HG03025 (cell line): ENCODE measurements at regions not wholly inside any gene's neighbourhood (a gene's known extent, or its start where the extent isn't known, plus 50 kb on each side); places are given as distances from the start of the nearest gene placed in this dataset.

Experiments used
- ATAC-seq: cut with Tn5 transposase; IDR thresholded peaks from one replicate; pipeline ENCODE4 v1.9.1; 2021; ENCODE audit warnings: mild to moderate bottlenecking, moderate library complexity; ENCODE audit not compliant: unreplicated experiment, low FRiP score

DNA sequence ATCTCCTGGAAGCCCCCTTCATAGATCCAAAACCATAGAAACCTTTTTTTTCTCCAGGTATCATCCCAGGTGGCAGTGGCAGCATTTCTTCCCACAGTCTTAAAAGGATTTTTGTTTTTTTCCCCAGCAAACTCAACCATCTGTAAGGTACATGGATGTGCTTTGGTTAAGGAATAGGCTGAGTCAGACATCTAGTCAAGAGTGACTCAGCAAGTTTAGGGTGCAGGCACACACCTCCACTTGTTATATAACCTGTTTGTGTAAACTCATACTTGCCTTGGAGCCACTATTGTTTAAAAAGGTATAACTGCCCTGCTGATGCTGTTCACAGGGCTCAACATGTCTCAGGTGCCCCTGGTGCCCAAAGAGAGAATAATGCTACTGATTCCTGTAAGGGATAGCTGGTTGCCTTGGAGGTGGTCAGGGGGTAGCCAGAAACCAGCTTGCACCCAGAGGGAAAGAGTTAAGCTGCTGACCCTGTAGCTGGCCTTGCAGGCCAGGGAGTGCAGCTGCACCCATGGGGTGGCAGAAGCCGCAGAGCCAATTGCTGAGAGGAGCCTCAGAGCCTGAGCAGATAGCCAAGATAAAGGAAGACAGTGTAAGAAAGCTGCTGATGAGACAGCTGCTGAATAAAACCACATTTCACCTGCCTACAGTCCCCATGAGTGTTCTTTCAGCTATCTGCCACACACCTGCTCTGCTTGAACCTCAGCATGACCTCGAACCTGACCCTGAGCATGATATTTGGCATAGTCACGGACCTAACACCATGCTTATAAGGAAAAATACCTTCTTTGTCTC is 1726.1 kb upstream of the RAG2 start:
- ATAC-seq: no peak

- no peak for ATAC-seq
Observed at GRCh38 chr11:38315151-38315550, 1717.1 kb upstream of the RAG2 start.

DNA sequence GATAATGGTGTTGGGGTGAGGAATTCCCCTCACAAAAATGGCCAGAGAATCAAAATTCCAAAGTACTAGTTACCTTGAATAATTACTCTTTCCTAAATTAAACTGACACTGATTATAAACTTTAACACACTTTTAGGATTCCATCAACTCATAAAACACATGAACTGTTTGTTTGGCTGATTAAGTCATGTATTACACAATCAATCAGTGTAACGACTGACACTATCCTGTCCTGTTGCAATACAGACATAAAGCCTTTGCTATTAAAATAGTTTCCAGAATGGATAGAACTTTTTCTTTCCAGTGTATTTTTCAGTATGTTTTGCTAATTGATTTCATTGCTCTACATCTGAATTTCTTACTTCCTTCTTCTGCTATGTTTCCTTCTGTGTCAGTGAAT is 1709.4 kb upstream of the RAG2 start:
- ATAC-seq: no peak

- ATAC-seq: no peak
Observed at GRCh38 chr11:38305682-38306081, 1707.6 kb upstream of the RAG2 start.

DNA sequence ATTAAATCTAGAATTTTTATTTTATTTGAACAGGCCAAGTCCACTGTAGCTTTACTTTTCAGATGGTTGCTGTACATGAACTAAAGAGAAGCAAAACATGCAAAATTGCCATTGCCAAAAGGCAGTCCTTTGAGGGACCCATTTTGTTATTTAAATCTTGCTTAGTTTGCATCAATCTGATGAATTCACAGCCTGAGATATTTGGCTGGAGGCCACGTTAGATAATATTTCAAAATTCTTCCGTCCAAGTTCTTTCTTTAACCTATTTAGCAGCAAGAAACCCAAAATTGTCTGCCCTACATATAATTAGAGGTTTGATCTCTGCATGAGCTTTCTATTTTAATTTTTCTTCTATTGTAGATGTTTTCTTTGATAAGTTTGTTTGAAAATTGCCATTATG is 1706.9 kb upstream of the RAG2 start:
- ATAC-seq: no peak

DNA sequence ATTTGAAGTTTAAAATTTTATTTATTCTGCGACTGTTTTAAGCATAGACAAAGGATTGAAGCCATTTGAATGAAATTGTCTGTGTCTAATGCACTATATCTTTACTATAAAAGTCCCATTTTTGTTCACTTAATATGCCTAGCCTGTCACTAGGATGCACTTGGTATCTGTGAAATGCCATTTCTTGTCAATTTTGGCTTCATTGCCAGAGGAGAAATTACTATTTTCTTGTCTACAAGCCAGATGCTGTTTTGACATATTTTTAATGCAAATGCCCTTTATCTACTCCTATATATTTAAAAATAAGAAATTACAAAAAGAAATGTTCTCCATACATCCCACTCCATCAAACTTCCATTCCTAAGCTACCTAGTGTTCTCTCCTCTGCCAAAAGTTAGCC is 1704.5 kb upstream of the RAG2 start:
- ATAC-seq: no peak

DNA sequence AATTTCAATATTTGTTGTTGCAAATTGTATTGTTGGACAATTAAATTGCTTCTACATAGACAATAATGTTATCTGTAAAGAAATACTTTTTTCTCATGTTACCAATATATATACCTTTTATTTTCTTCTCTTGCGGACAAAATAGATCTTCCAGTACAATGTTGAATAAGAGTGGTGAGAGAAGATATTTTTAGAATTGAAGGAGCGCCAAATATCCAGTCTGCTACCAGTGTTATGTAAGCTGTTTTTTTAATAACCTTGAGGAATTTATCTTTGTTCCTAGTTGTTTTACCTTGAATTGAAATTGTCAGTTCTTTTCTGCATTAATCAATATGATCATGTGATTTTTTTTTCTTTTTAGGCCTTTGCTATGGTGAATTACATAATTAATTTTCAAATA is 1702.5 kb upstream of the RAG2 start:
- no peak for ATAC-seq

- ATAC-seq: no peak
Observed at GRCh38 chr11:38296211-38296776, 1698.3 kb upstream of the RAG2 start.

DNA sequence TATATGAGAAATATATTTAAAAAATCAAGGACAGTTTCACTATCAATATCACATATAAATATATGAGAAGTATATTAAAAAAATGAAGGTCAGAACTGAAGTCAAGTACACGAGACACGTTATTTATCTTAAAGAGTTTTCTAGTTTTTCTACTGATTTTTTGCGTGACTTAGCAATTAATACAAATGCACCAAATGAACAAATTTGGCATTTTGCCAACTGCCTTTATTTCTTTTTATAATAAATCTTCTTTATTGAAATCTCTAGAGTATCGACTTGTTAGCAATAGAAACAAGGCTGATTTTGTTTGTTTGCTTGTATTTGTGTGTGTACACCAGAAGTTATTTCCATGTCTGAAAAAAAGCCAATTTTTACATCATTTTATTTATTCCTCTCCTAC is 1684.7 kb upstream of the RAG2 start:
- ATAC-seq: no peak

DNA sequence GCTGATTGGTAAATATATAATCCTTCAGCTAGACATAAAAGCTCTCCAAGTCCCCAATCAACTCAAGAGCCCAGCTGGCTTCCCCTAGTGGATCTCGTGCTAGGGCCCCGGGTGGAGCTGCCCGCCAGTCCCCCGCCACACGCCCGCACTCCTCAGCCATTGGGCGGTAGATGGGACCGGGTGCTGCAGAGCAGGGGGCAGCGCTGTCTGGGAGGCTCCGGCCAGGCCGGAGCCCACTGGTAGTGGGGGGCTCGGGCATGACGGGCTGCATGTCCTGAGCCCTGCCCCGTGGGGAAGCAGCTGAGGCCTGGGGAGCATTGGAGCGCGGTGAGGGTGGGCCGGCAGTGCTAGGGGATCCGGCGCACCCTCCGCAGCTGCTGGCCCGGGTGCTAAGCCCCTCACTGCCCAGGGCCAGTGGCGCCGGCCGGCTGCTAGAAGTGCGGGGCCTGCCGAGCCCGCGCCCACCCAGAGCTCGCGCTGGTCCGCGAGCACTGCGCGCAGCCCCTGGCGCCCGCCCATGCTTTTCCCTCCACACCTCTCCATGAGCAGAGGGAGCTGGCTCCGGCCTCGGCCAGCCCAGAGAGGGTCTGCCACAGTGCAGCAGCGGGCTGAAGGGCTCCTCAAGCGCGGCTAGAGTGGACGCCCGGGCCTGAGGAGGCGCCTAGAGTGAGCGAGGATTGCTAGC is 1680.6 kb upstream of the RAG2 start:
- no peak for ATAC-seq

- ATAC-seq: no peak
Observed at GRCh38 chr11:38274031-38274430, 1676.0 kb upstream of the RAG2 start.

DNA sequence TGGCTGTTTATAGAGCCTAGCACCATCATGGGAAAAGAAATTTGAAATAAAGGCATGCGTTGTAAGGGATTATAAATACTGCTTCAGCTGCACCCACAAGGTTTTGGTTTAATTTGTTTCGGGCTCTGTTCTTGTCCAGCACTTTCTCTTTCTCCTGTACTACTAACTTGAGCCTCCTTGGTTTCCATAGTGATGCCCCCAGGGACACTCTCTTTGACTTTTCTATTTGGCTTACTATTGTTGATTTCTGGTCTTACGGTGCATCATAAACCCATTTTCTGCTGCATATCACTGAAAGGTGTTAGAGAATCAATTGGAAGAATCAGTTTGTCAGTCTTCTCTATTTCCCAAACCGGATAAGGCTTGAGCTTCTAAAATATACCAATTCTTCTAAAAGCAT is 1674.3 kb upstream of the RAG2 start:
- no peak for ATAC-seq

- no peak for ATAC-seq
Observed at GRCh38 chr11:38266691-38267090, 1668.7 kb upstream of the RAG2 start.

GRCh38 chr11:38256436-38256835 is 1658.4 kb upstream of the RAG2 start:
- ATAC-seq: no peak

DNA sequence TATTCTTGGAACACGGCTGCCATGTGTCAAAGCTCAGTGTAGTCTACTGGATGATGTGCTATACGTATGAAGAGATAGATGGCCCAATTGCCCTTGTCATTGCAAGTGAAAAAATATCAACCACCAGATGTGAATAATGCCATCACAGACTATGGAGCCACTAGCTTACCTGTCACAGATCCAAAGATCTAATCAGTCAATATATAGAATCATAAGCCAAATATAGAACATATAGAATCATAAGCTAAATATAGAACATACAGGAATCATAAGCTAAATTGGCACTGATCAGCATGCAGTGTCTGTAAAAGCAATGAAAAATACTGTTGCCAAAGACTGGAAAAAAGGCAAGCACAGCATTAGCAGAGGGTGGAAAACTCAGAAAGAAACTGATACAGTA is 1656.9 kb upstream of the RAG2 start:
- ATAC-seq: no peak

GRCh38 chr11:38252620-38253019 is 1654.6 kb upstream of the RAG2 start:
- no peak for ATAC-seq

DNA sequence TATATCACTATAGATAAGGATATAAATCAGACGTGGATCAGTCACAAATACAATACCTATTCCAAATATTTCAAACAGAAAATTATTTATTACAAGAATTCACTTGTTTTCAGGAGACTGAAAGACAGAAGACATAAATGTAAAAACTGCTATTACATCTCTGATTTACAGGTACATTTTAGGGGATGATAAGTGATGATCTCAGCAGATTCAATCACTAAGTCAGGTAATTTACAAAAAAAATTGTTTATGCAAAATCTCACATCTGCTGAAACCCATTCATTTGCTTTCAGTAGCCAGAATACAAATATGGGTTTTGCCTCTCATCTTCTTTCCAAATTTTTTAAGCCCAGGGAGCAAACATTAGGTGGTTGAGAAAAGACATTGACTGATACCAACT is 1648.4 kb upstream of the RAG2 start:
- ATAC-seq: no peak

- ATAC-seq: no peak
Observed at GRCh38 chr11:38226684-38227083, 1628.6 kb upstream of the RAG2 start.

- ATAC-seq: no peak
Observed at GRCh38 chr11:38221295-38221694, 1623.3 kb upstream of the RAG2 start.

GRCh38 chr11:38219636-38220035 is 1621.6 kb upstream of the RAG2 start:
- ATAC-seq: no peak

DNA sequence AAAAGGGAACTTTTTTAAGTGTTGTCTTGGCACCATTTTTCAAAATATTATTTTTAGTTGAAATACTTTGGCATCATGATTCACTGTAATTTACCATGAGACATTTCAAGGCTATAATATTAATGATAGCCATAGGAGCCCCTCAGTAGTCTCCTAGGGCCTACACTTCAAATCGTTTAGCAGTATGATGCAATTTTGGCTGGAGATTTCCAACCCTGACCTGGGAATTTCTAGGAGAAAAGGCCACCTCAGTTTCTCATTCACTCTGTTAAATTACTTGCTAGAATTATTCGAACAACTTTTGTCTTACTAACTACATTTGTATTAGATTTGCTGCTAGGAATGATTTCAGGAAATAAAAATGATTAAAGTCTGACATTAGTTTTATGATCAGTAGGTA is 1610.9 kb upstream of the RAG2 start:
- no peak for ATAC-seq

GRCh38 chr11:38206663-38207062 is 1608.6 kb upstream of the RAG2 start:
- no peak for ATAC-seq
